Endodermal cell (in vitro differentiated cells): ENCODE measurements at regions not wholly inside any gene's neighbourhood (a gene's known extent, or its start where the extent isn't known, plus 50 kb on each side); places are given as distances from the start of the nearest gene placed in this dataset.

ENCODE experiments used
- DNase-seq: peaks from one replicate; pipeline ENCODE4 v3.0.0-alpha.2; 2017
- H3K27ac ChIP-seq: 2 replicates; pipeline ENCODE4 v1.5.1; 2013; ENCODE audit warnings: mild to moderate bottlenecking, low read depth, low read length, moderate library complexity
- H3K27me3 ChIP-seq: 2 replicates; pipeline ENCODE4 v1.6.1; 2013; ENCODE audit warnings: mild to moderate bottlenecking, low read length, moderate library complexity; ENCODE audit not compliant: insufficient read depth, control insufficient read depth, poor library complexity, severe bottlenecking
- H3K36me3 ChIP-seq: 2 replicates; pipeline ENCODE4 v1.7.0; 2013; ENCODE audit warnings: mild to moderate bottlenecking, low read length, moderate library complexity; ENCODE audit not compliant: control insufficient read depth, insufficient read depth
- H3K4me1 ChIP-seq: one replicate; pipeline ENCODE4 v1.7.0; 2013; ENCODE audit warnings: low read length; ENCODE audit not compliant: control insufficient read depth, insufficient read depth
- H3K4me3 ChIP-seq: 2 replicates; pipeline ENCODE4 v1.5.1; 2013; ENCODE audit warnings: mild to moderate bottlenecking, low read length, moderate library complexity
- H3K9ac ChIP-seq: 2 replicates; pipeline ENCODE4 v1.6.1; 2013; ENCODE audit warnings: mild to moderate bottlenecking, low read length, moderate library complexity; ENCODE audit not compliant: poor library complexity, severe bottlenecking; ENCODE audit errors: extremely low read depth
- H3K9me3 ChIP-seq: 2 replicates; pipeline ENCODE4 v1.6.1; 2013; ENCODE audit warnings: mild to moderate bottlenecking, low read length, moderate library complexity; ENCODE audit not compliant: control insufficient read depth
- H3K27ac Mint-ChIP-seq: 2 replicates; pipeline ENCODE4 v1.8.0; 2020; ENCODE audit warnings: mixed read lengths
- H3K27me3 Mint-ChIP-seq: 2 replicates; pipeline ENCODE4 v1.8.0; 2021; ENCODE audit warnings: mild to moderate bottlenecking, mixed read lengths; ENCODE audit not compliant: insufficient read depth
- H3K36me3 Mint-ChIP-seq: 2 replicates; pipeline ENCODE4 v1.8.0; 2020; ENCODE audit warnings: low read depth, mixed read lengths
- H3K4me1 Mint-ChIP-seq: 2 replicates; pipeline ENCODE4 v1.8.0; 2020; ENCODE audit warnings: mixed read lengths
- H3K4me3 Mint-ChIP-seq: 2 replicates; pipeline ENCODE4 v1.8.0; 2020; ENCODE audit warnings: mild to moderate bottlenecking, moderate library complexity, mixed read lengths
- H3K9me3 Mint-ChIP-seq: 2 replicates; pipeline ENCODE4 v1.8.0; 2020; ENCODE audit warnings: mild to moderate bottlenecking, mixed read lengths
- CTCF ChIP-seq: fragments of 200-600 bp; sonication (generic); conservative IDR thresholded peaks from 2 replicates; pipeline ENCODE4 v1.5.0; 2021; ENCODE audit warnings: antibody characterized with exemption, mild to moderate bottlenecking
- WGBS, 2 experiments: methylation state at CpG; one replicate each; pipeline versions ENCODE4 v1.1.5 to v1.1.7; 2013; ENCODE audit warnings: missing lambda C conversion rate in 2 of 2, mixed read lengths in 1 of 2; ENCODE audit not compliant: insufficient coverage in 1 of 2, insufficient read length in 1 of 2; 5-methylcytosine and 5-hydroxymethylcytosine counted together

GRCh38 chr5:98455665-98456064 lies 317.8 kb upstream of the RGMB start:
- Histone ChIP-seq H3K9me3 (no peaks in the 10 kb centered on the region), H3K9ac (no peak overlapping the region), H3K36me3 (peaks cover 12% of the 10 kb centered on the region), H3K4me3 (no peak overlapping the region), H3K27me3 (no peaks in the 10 kb centered on the region), H3K27ac (no peak overlapping the region), H3K4me1 (no peaks in the 10 kb centered on the region)
- TF ChIP-seq CTCF, result no peak
- DNase-seq, result no peak
- Mint-ChIP-seq H3K36me3 (peaks cover 12% of the 10 kb centered on the region), H3K4me3 (no peak overlapping the region), H3K9me3 (no peaks in the 10 kb centered on the region), H3K27me3 (no peaks in the 10 kb centered on the region), H3K4me1 (peaks cover 5% of the 10 kb centered on the region), H3K27ac (no peak overlapping the region)
- WGBS, 2 experiments, result 71 to 80% methylated on average over 1 to 2 of the region's 3 CpGs

- no peak for TF ChIP-seq CTCF
- H3K36me3 Mint-ChIP-seq, result peaks cover 12% of the 10 kb centered on the region
- no peaks in the 10 kb centered on the region for H3K27me3 Mint-ChIP-seq
- 83 to 84% methylated on average over 2 of the region's 2 CpGs for WGBS, 2 experiments
- Histone ChIP-seq H3K9ac (no peak overlapping the region), H3K4me3 (no peak overlapping the region), H3K36me3 (peaks cover 12% of the 10 kb centered on the region), H3K9me3 (no peaks in the 10 kb centered on the region), H3K27me3 (no peaks in the 10 kb centered on the region), H3K4me1 (no peaks in the 10 kb centered on the region), H3K27ac (no peak overlapping the region)
- H3K9me3 Mint-ChIP-seq, result no peaks in the 10 kb centered on the region
- no peak overlapping the region for H3K27ac Mint-ChIP-seq
- H3K4me3 Mint-ChIP-seq, result no peak overlapping the region
- peaks cover 5% of the 10 kb centered on the region for H3K4me1 Mint-ChIP-seq
- no peak for DNase-seq
Observed at GRCh38 chr5:98458004-98458403, 315.5 kb upstream of the RGMB start.

GRCh38 chr5:98458726-98459125 lies 314.7 kb upstream of the RGMB start:
- no peaks in the 10 kb centered on the region for H3K9me3 ChIP-seq
- H3K4me3 ChIP-seq, result no peak overlapping the region
- H3K27ac Mint-ChIP-seq, result no peak overlapping the region
- DNase-seq, result no peak
- H3K4me1 ChIP-seq, result no peaks in the 10 kb centered on the region
- no peaks in the 10 kb centered on the region for H3K27me3 Mint-ChIP-seq
- TF ChIP-seq CTCF, result no peak
- peaks cover 13% of the 10 kb centered on the region for H3K36me3 ChIP-seq
- H3K9me3 Mint-ChIP-seq, result no peaks in the 10 kb centered on the region
- no peaks in the 10 kb centered on the region for H3K27me3 ChIP-seq
- H3K4me1 Mint-ChIP-seq, result peaks cover 5% of the 10 kb centered on the region
- H3K4me3 Mint-ChIP-seq, result no peak overlapping the region
- no peak overlapping the region for H3K27ac ChIP-seq
- H3K36me3 Mint-ChIP-seq, result peaks cover 13% of the 10 kb centered on the region
- no peak overlapping the region for H3K9ac ChIP-seq
